ENCODE measurements at regions not wholly inside any gene's neighbourhood (a gene's known extent, or its start where the extent isn't known, plus 50 kb on each side); places are given as distances from the start of the nearest gene placed in this dataset.

GRCh38 chr4:19659101-19659500, 592.6 kb upstream of the SLIT2 start:
- TF ChIP-seq ZNF8 (CRISPR knock-in tag; IDR thresholded peaks at IDR 0.05): no peak
- no peak for TF ChIP-seq OSR1 (CRISPR knock-in tag; IDR thresholded peaks at IDR 0.05)
- TF ChIP-seq TCF4 (CRISPR knock-in tag; IDR thresholded peaks at IDR 0.05; ENCODE audit: borderline replicate concordance): no peak
- no peak for TF ChIP-seq TOX (CRISPR knock-in tag; IDR thresholded peaks at IDR 0.05; ENCODE audit: borderline replicate concordance)
- no peak for TF ChIP-seq ZNF70 (CRISPR knock-in tag; IDR thresholded peaks at IDR 0.05)
- no peak for TF ChIP-seq GLIS3 (CRISPR knock-in tag; IDR thresholded peaks at IDR 0.05)
- no peak for TF ChIP-seq ISL1 (CRISPR knock-in tag; IDR thresholded peaks at IDR 0.05)
- TF ChIP-seq ZNF565 (CRISPR knock-in tag; conservative IDR thresholded peaks at IDR 0.05; ENCODE audit: low read depth): no peak
- no peak for TF ChIP-seq CSDC2 (CRISPR knock-in tag; IDR thresholded peaks at IDR 0.05)
- TF ChIP-seq RARB (CRISPR knock-in tag; IDR thresholded peaks at IDR 0.05): no peak
- TF ChIP-seq TSHZ2 (CRISPR knock-in tag; IDR thresholded peaks at IDR 0.05): no peak
- TF ChIP-seq BACH2 (CRISPR knock-in tag; IDR thresholded peaks at IDR 0.05; ENCODE audit: borderline replicate concordance): no peak
- TF ChIP-seq ZFP30 (CRISPR knock-in tag; IDR thresholded peaks at IDR 0.05): no peak
- no peak for TF ChIP-seq PATZ1 (CRISPR knock-in tag; IDR thresholded peaks at IDR 0.05; ENCODE audit: borderline replicate concordance)
- TF ChIP-seq CSRNP3 (CRISPR knock-in tag; IDR thresholded peaks at IDR 0.05): no peak
- no peak for TF ChIP-seq ZC3H10 (CRISPR knock-in tag; IDR thresholded peaks at IDR 0.05)
- no peak for TF ChIP-seq ESRRG (CRISPR knock-in tag; IDR thresholded peaks at IDR 0.05)
- no peak for TF ChIP-seq ARNTL (CRISPR knock-in tag; IDR thresholded peaks at IDR 0.05; ENCODE audit: borderline replicate concordance, low read depth)
- no peak for TF ChIP-seq CREB5 (CRISPR knock-in tag; IDR thresholded peaks at IDR 0.05; ENCODE audit: low read depth)
- no peak for TF ChIP-seq POU6F1 (CRISPR knock-in tag; IDR thresholded peaks at IDR 0.05; ENCODE audit: borderline replicate concordance, low read depth)
- no peak for ATAC-seq

- TF ChIP-seq POU6F1 (CRISPR knock-in tag; IDR thresholded peaks at IDR 0.05; ENCODE audit: borderline replicate concordance, low read depth): no peak
- no peak for TF ChIP-seq RARB (CRISPR knock-in tag; IDR thresholded peaks at IDR 0.05)
- no peak for TF ChIP-seq CREB5 (CRISPR knock-in tag; IDR thresholded peaks at IDR 0.05; ENCODE audit: low read depth)
- TF ChIP-seq TCF4 (CRISPR knock-in tag; IDR thresholded peaks at IDR 0.05; ENCODE audit: borderline replicate concordance): no peak
- no peak for TF ChIP-seq TSHZ2 (CRISPR knock-in tag; IDR thresholded peaks at IDR 0.05)
- TF ChIP-seq ZC3H10 (CRISPR knock-in tag; IDR thresholded peaks at IDR 0.05): no peak
- no peak for TF ChIP-seq CSDC2 (CRISPR knock-in tag; IDR thresholded peaks at IDR 0.05)
- no peak for ATAC-seq
Observed at GRCh38 chr4:19657856-19658255, 593.8 kb upstream of the SLIT2 start.

Measured in SK-N-SH treated with all-trans-retinoic acid at 6 μM for 48 hours (cell line).